Germinal center (tissue), 1 donor: ENCODE measurements at regions not wholly inside any gene's neighbourhood (a gene's known extent, or its start where the extent isn't known, plus 50 kb on each side); places are given as distances from the start of the nearest gene placed in this dataset.

ENCODE experiments used
- DNase-seq: peaks from one replicate; pipeline ENCODE4 v3.0.0; 2012; ENCODE audit warnings: mixed read lengths, low spot score

DNA sequence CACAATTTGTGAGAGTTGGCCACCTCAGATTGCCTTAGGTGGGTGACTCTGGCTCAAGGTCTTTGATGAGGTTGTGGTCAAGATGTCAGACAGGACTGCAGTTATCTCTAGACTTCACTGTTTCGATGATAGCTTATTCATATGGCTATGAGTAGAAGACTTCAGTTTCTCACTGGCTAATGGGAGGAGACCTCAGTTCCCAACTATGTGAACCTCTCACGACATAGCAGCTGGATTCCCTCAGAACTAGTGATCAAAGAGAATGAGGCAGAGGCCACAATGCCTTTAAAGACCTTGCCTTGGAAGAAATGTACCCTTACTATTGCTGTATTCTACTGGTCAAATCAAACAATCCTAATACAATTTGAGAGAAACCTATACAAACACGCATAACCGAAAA is 607.5 kb upstream of the ROBO2 start:
- no peak for DNase-seq

DNA sequence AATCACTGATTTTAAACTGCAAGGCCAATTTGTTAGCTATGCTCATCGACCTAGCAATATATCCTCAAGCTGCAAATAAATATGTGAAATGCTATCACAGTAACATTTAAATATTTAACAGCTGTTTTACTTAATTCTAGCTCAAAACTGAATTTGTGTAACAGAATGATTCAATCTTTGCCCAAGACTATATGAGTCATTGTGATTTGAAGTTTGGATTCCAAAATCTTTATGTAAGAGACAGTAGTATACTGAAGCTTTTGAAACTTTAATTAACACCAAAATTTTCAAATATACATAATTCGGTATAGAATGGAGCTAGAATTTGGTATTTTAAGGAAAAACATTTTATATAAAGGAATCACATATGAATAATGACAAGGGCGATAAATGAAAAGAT is 603.0 kb upstream of the ROBO2 start:
- DNase-seq: no peak

DNA sequence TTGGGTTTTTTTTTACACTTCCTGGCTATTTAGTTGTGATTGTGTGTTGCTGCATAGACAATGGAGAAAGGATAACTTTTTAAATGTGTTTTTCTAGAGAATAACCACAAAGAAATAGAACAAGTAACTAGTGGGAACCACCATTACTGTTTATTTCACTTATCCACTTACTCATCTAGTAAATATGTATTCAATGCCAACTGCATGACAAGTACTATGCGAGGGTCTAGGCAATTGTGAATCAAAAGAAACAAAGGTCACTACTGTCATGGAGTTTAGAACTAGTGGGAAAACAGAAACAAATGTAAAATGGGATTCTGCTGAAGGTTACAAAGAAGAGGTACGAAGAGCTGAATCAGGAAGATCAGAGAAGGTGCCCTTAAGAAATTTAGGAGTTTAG is 600.9 kb upstream of the ROBO2 start:
- no peak for DNase-seq

DNA sequence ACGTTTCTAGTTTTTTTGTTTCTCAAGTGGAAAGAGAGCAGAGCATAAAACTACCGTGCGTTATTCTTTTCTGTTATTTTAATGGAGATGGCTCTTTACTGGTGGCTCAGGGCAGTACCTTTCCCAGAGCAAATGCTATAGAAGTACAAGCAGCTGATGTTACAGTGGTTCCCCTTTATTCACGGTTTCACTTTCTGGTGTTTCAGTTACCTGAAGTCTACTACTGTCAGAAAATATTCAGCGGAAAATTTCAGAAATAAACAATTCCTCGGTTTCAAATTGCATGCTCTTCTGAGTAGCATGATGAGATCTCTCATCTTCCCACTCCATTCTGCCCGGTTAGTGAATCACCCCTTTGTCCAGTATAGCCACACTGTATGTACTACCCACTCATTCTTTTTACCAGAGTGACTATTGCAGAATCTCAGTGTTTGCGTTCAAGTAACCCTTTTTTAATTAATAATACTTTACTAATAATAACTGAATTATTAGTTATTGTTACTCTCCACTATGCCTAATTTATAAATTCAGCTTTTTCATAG is 597.5 kb upstream of the ROBO2 start:
- no peak for DNase-seq

DNA sequence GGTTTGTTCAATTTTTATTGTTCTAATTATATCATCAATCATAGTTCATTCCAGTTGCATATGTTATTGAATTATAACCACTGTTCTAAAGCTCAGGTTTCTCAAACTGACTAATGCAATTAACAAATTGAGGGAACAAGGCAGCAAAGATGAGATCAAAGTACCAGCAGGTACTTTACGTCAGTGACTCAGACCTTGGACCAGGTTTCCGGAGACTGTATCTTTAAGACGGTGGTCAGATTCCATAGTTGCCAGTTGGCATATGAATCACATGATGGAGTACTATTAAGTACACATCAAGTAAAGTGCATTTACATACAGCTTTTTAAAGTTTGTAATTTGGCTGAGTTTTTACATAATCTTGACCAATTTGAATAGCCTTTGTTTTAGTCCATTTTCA is 583.6 kb upstream of the ROBO2 start:
- DNase-seq: no peak

DNA sequence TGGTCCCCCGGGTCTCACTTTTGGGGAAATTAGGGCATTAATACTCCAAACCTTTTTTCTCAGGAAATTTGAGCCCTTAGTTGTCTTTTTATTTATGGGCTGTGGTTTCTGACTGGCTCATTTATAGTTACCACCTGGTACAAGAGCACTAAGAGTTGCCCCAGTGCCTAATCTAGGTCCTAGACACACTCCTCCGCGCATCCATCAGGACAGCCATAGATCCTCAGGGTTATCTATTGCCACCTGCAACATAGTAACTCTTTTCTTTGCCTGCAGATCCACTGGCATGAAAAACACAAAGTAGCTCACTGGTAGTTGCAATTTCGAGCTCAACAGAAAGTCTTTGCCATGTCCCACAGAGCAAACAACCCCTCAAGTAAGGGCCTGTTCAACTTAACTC is 576.4 kb upstream of the ROBO2 start:
- no peak for DNase-seq

DNA sequence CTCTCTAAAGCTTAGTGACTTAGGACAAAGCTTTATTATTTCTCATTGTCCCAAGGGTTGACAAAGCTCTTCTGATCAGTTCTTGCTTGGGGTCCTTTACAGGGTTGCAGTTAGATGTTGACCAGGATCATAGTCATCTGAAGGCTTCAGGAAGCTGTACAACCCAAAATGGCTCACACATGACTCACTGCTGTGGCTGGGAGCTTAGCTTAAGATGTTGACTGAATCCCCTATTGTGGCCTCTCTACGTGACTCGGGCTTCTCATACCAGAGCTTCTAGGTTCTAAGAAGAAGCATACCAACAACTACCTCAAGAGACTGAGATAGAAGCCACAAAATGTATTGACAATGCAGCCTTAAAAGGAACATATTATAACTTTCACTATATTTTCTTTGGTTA is 569.6 kb upstream of the ROBO2 start:
- no peak for DNase-seq

DNA sequence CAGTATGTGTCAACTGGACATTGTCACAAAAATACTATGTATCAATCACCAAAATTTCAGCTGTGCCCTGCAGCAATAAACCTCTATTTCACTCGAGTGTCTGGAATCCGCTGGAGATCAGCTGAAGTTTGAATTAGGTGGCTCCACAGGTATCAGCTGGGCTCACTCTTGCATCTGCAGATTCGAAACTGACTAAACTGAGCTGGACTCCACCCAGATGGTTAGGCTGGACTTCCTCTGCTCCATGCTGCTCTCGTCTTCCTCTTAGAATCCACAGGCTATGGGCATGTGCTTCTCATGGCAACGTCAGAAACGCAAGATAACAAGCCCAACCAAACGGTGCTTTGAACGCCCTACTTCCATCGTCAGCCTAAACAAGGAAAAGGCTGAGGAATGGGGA is 565.3 kb upstream of the ROBO2 start:
- no peak for DNase-seq

DNA sequence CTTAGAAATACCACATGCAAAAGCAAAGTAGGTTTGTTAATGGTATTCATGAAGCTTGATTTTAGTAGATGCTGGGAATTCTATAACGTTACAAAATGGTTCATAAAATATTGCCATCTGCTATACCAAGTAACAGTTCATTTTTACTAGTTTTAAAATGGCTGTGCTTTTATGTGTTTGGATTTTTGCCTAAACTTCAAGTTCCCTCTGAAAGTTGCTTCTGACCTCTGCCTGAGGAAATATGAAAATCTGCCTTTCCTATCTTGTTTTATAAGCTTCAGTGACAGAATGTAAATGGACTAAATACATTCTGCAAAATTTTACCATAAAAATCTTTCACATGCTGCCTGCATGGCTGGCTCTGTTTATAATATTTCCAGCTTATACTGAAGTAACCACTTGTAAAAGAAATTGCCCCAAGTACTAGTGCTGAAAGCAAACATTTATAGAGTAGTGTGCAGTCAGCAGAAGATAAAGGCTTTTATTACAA is 560.7 kb upstream of the ROBO2 start:
- no peak for DNase-seq

DNA sequence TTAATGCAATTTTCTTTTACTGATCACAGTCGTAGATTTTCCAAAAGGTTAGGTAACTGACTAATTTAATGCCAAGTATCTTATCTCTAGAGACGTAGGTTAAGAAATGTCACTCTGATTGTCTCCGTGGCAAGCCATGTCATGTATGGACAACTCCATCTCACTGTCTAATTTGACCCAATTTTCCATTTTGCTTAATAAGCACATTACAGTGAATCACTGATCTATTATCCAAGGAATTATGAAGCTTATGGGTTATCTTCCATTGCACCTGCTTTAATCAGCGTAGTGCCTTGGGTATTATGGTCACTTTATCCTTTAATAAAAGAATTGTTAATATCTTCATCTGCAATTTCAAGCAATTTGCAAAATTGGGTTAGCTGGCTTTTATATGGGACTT is 557.4 kb upstream of the ROBO2 start:
- no peak for DNase-seq

DNA sequence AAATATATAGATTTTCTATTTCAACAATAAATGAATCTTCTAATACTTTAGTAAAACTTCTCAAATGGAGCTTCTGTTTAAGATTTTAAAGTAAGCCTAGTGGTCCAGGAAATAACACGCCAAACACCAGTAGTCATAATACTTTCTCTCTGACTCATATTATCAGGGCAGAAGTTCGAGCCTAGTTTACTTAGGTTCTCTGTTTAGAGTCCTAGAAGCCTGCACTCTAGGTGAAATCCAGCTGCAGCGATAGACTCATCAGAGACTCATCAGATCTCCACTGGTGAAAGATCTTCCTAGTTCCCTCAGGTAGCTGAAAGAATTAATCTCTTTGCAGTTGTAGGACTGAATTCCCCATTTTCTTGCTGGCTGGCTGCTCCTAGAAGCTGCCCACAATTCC is 552.5 kb upstream of the ROBO2 start:
- DNase-seq: no peak

DNA sequence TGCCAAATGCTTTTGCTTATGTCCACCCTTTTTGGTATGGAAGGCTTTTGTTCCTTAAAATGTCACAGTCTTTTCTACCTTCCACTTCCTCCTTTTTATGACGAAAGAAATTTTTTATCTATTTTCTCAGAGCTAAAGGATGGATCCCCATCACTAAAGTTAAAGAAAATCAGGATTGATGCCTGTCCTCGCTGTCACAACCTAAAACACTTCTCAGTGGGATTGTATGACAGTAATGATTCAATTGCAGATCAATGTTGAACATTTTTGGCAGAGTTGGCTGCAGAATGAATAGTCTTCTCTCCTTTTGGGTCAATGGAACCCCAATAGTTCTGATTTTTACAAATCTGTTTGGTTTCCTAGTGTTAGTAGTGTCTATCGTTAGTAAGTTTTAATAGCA is 549.8 kb upstream of the ROBO2 start:
- no peak for DNase-seq

DNA sequence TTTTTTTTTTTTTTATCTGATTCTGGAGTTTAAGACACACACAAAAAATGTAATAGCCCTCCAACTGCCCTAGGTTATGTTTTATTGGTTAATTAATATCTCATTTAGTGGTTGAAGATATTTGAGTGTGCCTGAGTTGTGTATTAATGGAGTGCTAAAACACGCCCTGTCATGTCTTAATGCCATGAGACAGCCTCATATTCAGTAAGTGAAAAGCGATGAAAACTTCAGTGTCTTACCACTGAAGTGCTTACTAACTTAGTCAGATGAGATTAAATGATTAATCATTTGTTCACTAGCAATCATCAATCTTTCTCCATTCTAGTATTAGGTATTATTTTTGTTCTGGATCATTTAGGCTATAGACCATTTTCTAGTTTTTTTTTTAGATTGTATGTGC is 544.7 kb upstream of the ROBO2 start:
- no peak for DNase-seq

DNA sequence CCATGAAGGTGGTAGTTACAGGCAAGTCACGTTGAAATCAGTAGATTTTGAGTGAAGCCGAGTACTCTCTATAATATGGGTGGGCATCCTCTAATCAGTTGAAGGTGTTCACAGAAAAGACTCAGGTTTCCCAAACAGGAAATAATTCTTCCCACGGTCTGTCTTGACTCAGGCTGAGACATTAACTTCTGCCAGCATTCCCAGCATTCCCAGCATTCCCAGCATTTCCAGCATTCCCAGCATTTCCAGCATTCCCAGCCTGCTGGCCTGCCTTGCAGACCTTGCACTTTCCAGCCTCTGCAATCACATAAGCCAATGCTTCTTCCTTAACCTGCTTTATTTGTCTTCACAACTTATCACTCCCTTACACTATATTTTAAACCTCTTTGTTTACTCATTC is 542.3 kb upstream of the ROBO2 start:
- DNase-seq: no peak

DNA sequence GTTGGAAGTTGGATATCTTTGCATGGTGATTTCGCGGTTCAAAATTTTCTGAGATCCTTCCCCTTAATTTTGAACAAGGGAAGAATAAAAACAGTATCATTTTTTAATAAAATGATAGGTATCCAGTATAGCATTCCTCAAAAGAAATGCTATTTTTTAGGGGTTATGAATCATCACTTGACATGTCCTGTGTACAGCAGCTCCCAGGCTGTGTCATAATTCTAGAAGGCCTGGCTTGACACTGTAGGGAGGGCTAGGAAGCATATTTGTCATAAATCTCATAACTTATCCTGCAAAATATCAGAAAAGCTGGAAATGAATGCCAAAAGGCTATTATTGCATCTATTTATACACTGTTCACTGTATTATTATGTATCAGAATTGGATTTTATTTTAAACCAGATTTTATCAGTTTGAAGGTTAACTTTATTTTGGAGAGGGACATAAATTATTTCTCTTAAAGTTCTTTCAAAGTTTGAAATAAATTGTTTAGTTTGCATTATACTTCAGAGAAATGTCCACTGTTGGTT is 539.1 kb upstream of the ROBO2 start:
- no peak for DNase-seq

DNA sequence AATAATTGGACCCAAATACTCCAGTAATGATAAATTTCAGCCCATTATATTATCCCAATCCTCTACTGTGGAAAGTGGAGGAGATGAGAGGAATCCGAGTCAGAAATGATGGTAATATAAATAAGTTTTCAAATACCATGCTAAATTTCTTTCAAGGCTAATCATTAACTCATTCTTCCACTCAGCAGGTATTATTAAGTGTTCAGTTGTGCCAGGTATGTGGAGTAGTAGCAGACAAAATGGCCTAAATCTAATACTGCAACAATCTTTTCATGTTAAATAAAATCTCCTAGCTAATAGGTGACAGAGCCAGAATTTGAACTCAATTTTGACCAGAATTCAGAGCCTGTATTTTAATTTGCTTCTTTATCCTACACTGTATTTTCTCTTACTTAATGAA is 538.6 kb upstream of the ROBO2 start:
- DNase-seq: no peak

DNA sequence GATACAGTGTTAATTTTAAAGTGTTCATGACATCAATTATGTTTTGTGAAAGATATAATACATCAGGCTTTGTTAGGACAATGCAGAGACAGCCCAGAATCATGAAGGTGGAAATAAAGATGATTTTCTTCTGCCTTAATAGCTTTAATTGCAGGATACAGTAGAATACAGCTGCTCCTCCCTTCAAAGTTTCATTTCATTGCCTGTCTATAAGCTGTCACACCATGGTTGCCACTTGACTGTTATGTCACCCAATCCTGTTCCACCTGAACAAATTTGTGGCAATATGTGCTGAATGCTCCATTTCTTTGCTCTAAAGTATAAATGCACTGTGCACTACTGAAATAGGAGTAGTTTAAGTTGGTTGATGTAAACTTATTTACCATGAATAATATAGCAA is 537.8 kb upstream of the ROBO2 start:
- DNase-seq: no peak

DNA sequence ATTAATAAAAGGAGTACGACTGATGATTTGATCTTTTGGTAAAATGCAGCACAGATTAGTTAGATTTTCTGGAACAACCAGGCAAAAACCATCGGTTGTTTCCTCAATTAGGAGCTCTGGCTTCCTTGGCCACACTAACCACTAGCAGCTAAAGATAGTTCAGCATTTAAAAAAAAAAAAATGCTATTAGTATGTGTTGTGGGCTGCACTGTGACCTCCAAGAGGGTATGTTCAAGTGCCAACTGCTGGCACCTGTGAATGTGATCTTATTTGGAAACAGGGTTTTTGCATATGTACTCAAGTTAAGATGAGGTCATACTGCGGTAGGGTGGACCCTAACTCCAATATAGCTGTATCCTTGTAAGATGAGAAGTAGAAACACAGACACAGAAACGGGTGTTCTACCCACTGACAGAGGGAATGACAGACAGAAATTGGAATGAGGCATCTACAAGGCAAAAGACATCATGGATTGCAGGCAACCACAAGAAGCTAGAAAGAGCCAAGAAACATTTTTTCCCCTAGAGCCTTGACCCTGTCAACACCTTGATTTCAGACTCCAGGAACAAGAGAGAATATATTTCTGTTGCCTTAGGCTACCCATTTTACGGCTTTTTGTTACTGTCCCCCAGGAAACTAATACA is 534.6 kb upstream of the ROBO2 start:
- DNase-seq: no peak

DNA sequence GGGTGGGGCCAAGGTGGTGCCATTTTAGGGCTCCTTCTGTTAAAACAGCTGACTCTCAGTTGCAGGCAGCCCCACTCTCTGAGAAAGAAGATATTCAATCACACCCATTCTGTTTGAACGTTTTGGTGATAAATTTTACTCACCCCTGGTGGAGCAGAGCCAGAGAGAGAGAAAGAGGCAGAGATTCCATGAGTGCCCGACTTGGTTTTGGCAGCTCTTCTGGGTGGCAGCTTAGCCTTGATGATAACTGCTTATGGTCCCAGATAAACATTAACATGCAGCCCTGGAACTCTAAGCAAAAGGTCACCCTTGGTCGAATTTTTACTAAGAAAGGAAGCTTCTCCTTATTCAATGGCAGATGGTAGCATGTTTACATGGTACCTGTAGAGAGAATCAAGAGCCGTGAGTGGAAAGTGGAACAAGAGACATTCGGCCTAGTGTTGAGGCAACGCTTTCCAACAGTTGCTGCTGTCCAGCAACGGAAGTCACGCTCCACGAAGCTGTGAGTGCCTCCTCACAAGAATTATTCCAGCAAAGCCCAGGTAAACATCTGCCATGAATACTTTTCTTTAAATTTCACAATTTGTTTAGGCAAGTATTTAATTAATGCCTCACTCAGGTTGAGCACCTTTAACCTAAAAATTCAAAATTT is 530.6 kb upstream of the ROBO2 start:
- no peak for DNase-seq

DNA sequence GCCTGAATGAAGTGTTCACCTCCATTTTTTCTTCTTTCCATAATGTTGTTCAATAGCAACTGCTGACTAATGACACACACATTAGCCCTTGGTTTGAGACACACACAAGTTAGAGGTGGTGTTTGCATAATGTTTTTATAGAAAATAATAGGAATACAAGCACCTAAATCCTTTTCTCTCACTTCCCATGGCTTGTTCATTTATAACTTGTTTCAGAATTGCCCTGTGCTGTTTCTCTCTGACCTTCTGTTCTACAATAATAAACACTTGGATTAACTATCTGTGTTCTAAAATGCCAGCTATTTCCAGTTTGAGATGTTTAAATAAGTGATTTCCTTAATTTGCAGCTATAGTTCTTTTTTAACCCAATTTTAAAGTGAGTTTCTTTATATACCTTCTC is 525.1 kb upstream of the ROBO2 start:
- no peak for DNase-seq

DNA sequence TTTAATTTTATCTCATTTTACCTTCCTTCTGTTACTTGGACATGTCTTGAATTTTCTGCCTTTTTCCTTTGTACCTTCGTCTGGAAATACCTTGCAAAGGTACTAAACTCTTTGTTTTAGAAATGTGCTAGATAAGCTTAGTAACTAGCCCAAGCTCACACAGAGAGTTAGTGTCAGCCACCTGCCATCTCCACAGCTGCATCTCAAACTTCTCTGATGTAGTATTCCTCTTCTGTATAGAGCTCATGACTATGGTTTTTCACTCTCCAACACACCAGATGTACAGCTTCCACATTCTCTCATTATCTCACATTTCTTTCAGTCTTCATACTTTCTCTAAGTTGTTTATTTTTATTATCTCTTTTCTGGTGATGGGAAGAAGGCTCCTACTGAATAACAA is 516.6 kb upstream of the ROBO2 start:
- no peak for DNase-seq

DNA sequence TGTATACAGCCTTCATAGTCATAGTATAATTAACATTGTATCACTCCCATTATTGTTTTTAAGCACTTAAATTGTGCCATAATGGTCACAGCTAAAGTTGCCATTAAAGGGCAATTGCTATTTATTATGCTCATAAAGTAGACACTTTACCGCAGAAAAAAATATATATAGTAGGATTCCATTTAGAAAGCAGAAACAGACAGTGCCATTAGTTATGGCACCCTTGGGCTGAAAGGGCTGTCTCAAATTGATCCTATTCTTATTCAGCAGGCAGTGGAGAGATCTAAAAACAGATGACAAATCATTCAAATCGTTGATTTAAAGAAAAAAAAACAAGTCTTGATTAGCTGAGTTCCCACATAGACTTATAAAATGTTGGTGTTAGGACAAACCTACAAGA is 514.2 kb upstream of the ROBO2 start:
- DNase-seq: no peak

DNA sequence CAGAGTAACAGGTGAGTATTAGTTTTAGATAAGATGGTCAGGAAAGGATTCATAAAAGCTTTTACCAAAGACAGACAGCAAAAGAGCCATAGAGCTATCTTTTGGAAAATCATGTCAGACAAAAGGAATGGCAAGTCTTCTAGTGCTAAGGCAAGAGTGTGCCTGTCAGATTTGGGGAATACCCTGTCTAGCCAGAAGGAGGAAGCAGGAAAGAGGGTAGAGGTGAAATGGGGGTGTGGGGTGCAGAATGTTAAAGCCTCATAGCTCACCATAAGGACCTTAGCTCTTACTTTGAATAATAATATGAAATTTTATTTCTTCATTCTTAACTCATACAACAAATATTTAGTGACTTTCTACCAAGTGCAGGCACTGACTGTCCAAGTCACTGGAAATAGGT is 512.1 kb upstream of the ROBO2 start:
- no peak for DNase-seq
